SK-N-SH (cell line): ENCODE measurements at regions not wholly inside any gene's neighbourhood (a gene's known extent, or its start where the extent isn't known, plus 50 kb on each side); places are given as distances from the start of the nearest gene placed in this dataset.

Experiments used
- CTCF ChIA-PET: fragments of 300-600, 350-600 bp; formaldehyde crosslinking; extraction: SDS; loops from one replicate; lab custom pipeline; 2021; lab: Yijun Ruan, JAX
- POLR2A ChIA-PET: fragments of 350-600 bp; sonication (Branson Sonifier 250); formaldehyde crosslinking; extraction: SDS; loops from one replicate; lab custom pipeline; 2020; ENCODE audit warnings: antibody characterized with exemption, inconsistent platforms; lab: Yijun Ruan, JAX
- DNase-seq: peaks from one replicate; pipeline ENCODE4 v3.0.0; 2012
- H2AFZ ChIP-seq: fragments of 200-600 bp; sonication (generic); 2 replicates; pipeline ENCODE4 v1.8.1; 2016; ENCODE audit warnings: antibody characterized with exemption, mild to moderate bottlenecking, low read depth
- H3F3A ChIP-seq: fragments of 200-600 bp; sonication (generic); replicated peaks from 2 replicates; pipeline ENCODE3; 2016; ENCODE audit warnings: antibody characterized with exemption, mild to moderate bottlenecking; ENCODE audit not compliant: insufficient read depth
- H3K27ac ChIP-seq, 2 experiments: fragments of 200-500 bp in 1 of 2; fragments of 200-600 bp in 1 of 2; sonication (Bioruptor generic) in 1 of 2; sonication (generic), shearing (Covaris generic) in 1 of 2; 2 replicates each; pipeline versions ENCODE4 v1.5.1 to v1.6.1; 2014 to 2016; ENCODE audit warnings: low read depth in 2 of 2, inconsistent platforms in 1 of 2, low read length in 1 of 2, mild to moderate bottlenecking in 1 of 2, mixed read lengths in 1 of 2
- H3K27me3 ChIP-seq: fragments of 200-600 bp; sonication (generic), shearing (Covaris generic); 2 replicates; pipeline ENCODE4 v1.6.1; 2016; ENCODE audit warnings: mixed run types; ENCODE audit not compliant: insufficient read depth
- H3K36me3 ChIP-seq, 2 experiments: fragments of 200-500 bp in 1 of 2; fragments of 200-600 bp in 1 of 2; sonication (Bioruptor generic) in 1 of 2; sonication (generic) in 1 of 2; replicated peaks in 1 of 2; 2 replicates each; pipeline versions ENCODE3 to v1.5.1; 2014 to 2016; ENCODE audit warnings: low read length in 1 of 2, mild to moderate bottlenecking in 1 of 2; ENCODE audit not compliant: insufficient read depth in 2 of 2, control insufficient read depth in 1 of 2
- H3K4me1 ChIP-seq, 2 experiments: fragments of 200-500 bp in 1 of 2; fragments of 200-600 bp in 1 of 2; sonication (Bioruptor generic) in 1 of 2; sonication (generic), shearing (Covaris generic) in 1 of 2; 2 replicates each; pipeline versions ENCODE4 v1.5.1 to v1.6.1; 2014 to 2016; ENCODE audit warnings: low read depth in 1 of 2, low read length in 1 of 2, mixed run types in 1 of 2; ENCODE audit not compliant: insufficient read depth in 2 of 2, control insufficient read depth in 1 of 2
- H3K4me2 ChIP-seq: fragments of 200-600 bp; sonication (generic), shearing (Covaris generic); 2 replicates; pipeline ENCODE4 v1.6.1; 2017; ENCODE audit warnings: mixed run types
- H3K4me3 ChIP-seq, 2 experiments: fragments of 200-500 bp in 1 of 2; fragments of 200-600 bp in 1 of 2; sonication (Bioruptor generic) in 1 of 2; sonication (generic), shearing (Covaris generic) in 1 of 2; 2 replicates each; pipeline versions ENCODE4 v1.5.1 to v1.8.1; 2014 to 2016; ENCODE audit warnings: low read depth in 2 of 2, inconsistent platforms in 1 of 2, low read length in 1 of 2, mild to moderate bottlenecking in 1 of 2, mixed read lengths in 1 of 2, moderate library complexity in 1 of 2
- H3K79me2 ChIP-seq: fragments of 200-600 bp; sonication (generic); 2 replicates; pipeline ENCODE4 v1.8.1; 2017; ENCODE audit warnings: mild to moderate bottlenecking; ENCODE audit not compliant: insufficient read depth
- H3K9ac ChIP-seq: fragments of 200-600 bp; sonication (generic); 2 replicates; pipeline ENCODE4 v1.6.1; 2017; ENCODE audit warnings: mixed run types
- H3K9me2 ChIP-seq: fragments of 200-600 bp; sonication (generic); 2 replicates; pipeline ENCODE4 v1.6.1; 2017; ENCODE audit warnings: mixed run types
- H3K9me3 ChIP-seq: fragments of 200-600 bp; sonication (generic); 2 replicates; pipeline ENCODE4 v1.6.1; 2017; ENCODE audit warnings: mixed run types, mild to moderate bottlenecking, moderate library complexity
- H4K20me1 ChIP-seq: fragments of 200-600 bp; sonication (generic); 2 replicates; pipeline ENCODE4 v1.6.1; 2017; ENCODE audit warnings: mild to moderate bottlenecking, mixed run types; ENCODE audit not compliant: insufficient read depth
- ELF1 ChIP-seq: IDR thresholded peaks from 2 replicates; pipeline ENCODE4 v1.4.0; 2012
- EP300 ChIP-seq, 2 experiments: IDR thresholded peaks; 2 replicates each; pipeline versions ENCODE4 v1.4.0 to v1.6.1; 2012; ENCODE audit warnings: borderline replicate concordance in 1 of 2, low read depth in 1 of 2, low read length in 1 of 2
- FOXJ3 ChIP-seq: sonication (generic); formaldehyde crosslinking; IDR thresholded peaks from 2 replicates; pipeline ENCODE4 v1.5.1; 2020; ENCODE audit warnings: mild to moderate bottlenecking, missing genetic modification reagents
- GABPA ChIP-seq: IDR thresholded peaks from 2 replicates; pipeline ENCODE4 v1.4.0; 2012; ENCODE audit warnings: low read depth, mild to moderate bottlenecking
- GATA2 ChIP-seq: sonication (generic); formaldehyde crosslinking; IDR thresholded peaks from 2 replicates; pipeline ENCODE4 v1.5.0; 2020; ENCODE audit warnings: mild to moderate bottlenecking, missing genetic modification reagents
- IRF3 ChIP-seq: fragments of 150-350 bp; IDR thresholded peaks from 2 replicates; pipeline ENCODE4 v1.6.1; 2016; ENCODE audit warnings: mild to moderate bottlenecking, low read depth, low read length
- JUND ChIP-seq: IDR thresholded peaks from 2 replicates; pipeline ENCODE4 v1.4.0; 2012
- MAX ChIP-seq: IDR thresholded peaks from 2 replicates; pipeline ENCODE4 v1.4.0; 2012; ENCODE audit warnings: low read depth
- NFIC ChIP-seq: IDR thresholded peaks from 2 replicates; pipeline ENCODE4 v1.4.0; 2012; ENCODE audit warnings: borderline replicate concordance
- POLR2AphosphoS5 ChIP-seq: IDR thresholded peaks from 2 replicates; pipeline ENCODE4 v1.6.1; 2012; ENCODE audit warnings: low read depth, low read length
- RAD21 ChIP-seq: IDR thresholded peaks from 2 replicates; pipeline ENCODE4 v1.6.1; 2012; ENCODE audit warnings: mild to moderate bottlenecking, low read length
- RCOR1 ChIP-seq: fragments of 150-350 bp; IDR thresholded peaks from 2 replicates; pipeline ENCODE4 v1.6.1; 2017; ENCODE audit warnings: antibody characterized with exemption, low read length
- RXRA ChIP-seq: IDR thresholded peaks from 2 replicates; pipeline ENCODE4 v1.4.0; 2012; ENCODE audit warnings: low read depth, mild to moderate bottlenecking, borderline replicate concordance
- SMC3 ChIP-seq: IDR thresholded peaks from 2 replicates; pipeline ENCODE4 v1.6.1; 2012; ENCODE audit warnings: low read depth, low read length, improper control_type of control experiment
- USF1 ChIP-seq: IDR thresholded peaks from 2 replicates; pipeline ENCODE4 v1.4.0; 2012; ENCODE audit warnings: low read depth, borderline replicate concordance
- ZBTB33 ChIP-seq: IDR thresholded peaks from 2 replicates; pipeline ENCODE4 v1.4.0; 2012; ENCODE audit warnings: low read depth, borderline replicate concordance
- WGBS: methylation state at CpG from one replicate; pipeline ENCODE4 v1.1.6; 2017; ENCODE audit warnings: low lambda C conversion rate; 5-methylcytosine and 5-hydroxymethylcytosine counted together

- no peaks in the 10 kb centered on the region for H4K20me1 ChIP-seq
- H3K4me3 ChIP-seq = no peak overlapping the region
- POLR2A ChIA-PET = no interaction called here
- H3K4me2 ChIP-seq = no peak overlapping the region
- CTCF ChIA-PET = no interaction called here
- H3F3A ChIP-seq = no peaks in the 10 kb centered on the region
- TF ChIP-seq GATA2 (CRISPR knock-in tag) = no peak
- TF ChIP-seq POLR2AphosphoS5 = no peak
- TF ChIP-seq GABPA = no peak
- no peak for TF ChIP-seq EP300 (IDR thresholded peaks at IDR 0.05; ENCODE audit: borderline replicate concordance in 1 of 2, low read depth in 1 of 2, low read length in 1 of 2)
- no peak for TF ChIP-seq ELF1
- TF ChIP-seq JUND = no peak
- TF ChIP-seq RAD21 = no peak
- no peak for TF ChIP-seq MAX
- TF ChIP-seq USF1 = no peak
- TF ChIP-seq IRF3 = no peak
- TF ChIP-seq FOXJ3 = no peak
- no peak for TF ChIP-seq NFIC
- TF ChIP-seq RCOR1 = no peak
- no peak for TF ChIP-seq RXRA
- TF ChIP-seq, all 33 proteins: peak for 0
- Histone ChIP-seq H3K9ac (no peak overlapping the region), H3K9me2 (no peaks in the 10 kb centered on the region; the same call in 1 of the 2 replicates), H3K9me3 (no peaks in the 10 kb centered on the region), H3K79me2 (no peaks in the 10 kb centered on the region), H2AFZ (no peak overlapping the region), H3K4me1 (0 out of 4 replicates have a peak, but pooled peaks cover 0 to 3% of the 10 kb centered on the region in 2 experiments), H3K27me3 (no peaks in the 10 kb centered on the region), H3K27ac (no peak overlapping the region), H3K36me3 (no peaks in the 10 kb centered on the region)
- no peak for DNase-seq
- 71% methylated on average over 1 of the region's 1 CpG for WGBS
Observed at GRCh38 chr6:139701003-139701402, 326.6 kb upstream of the CITED2 start.

- H3F3A ChIP-seq = no peaks in the 10 kb centered on the region
- H2AFZ ChIP-seq = no peak overlapping the region
- H3K9ac ChIP-seq = no peak overlapping the region
- TF ChIP-seq GABPA (no peak), SMC3 (no peak), ZBTB33 (no peak)
- no peak for DNase-seq
- H3K27ac ChIP-seq = no peak overlapping the region
- no peaks in the 10 kb centered on the region; the same call in 1 of the 2 replicates for H3K9me2 ChIP-seq
- CTCF ChIA-PET = no interaction called here
- no peak overlapping the region for H3K4me2 ChIP-seq
- POLR2A ChIA-PET = no interaction called here
- no peaks in the 10 kb centered on the region for H4K20me1 ChIP-seq
- H3K4me3 ChIP-seq = no peak overlapping the region
- no peaks in the 10 kb centered on the region for H3K9me3 ChIP-seq
- WGBS = 89% methylated on average over 1 of the region's 1 CpG
- 0 out of 4 replicates have a peak, but pooled peaks cover 0 to 3% of the 10 kb centered on the region in 2 experiments for H3K4me1 ChIP-seq
- no peaks in the 10 kb centered on the region for H3K27me3 ChIP-seq
- no peaks in the 10 kb centered on the region for H3K79me2 ChIP-seq
- no peaks in the 10 kb centered on the region for H3K36me3 ChIP-seq
Observed at GRCh38 chr6:139699911-139700310, 325.5 kb upstream of the CITED2 start.
